HUDEP-2 (cell line): ENCODE measurements at regions not wholly inside any gene's neighbourhood (a gene's known extent, or its start where the extent isn't known, plus 50 kb on each side); places are given as distances from the start of the nearest gene placed in this dataset.

Experiments used
- DNase-seq, 76 experiments: peaks; one replicate each; lab custom pipeline; 2025; ENCODE audit not compliant: unreplicated experiment in 76 of 76; lab: John Stamatoyannopoulos, UW

GRCh38 chr6:114514170-114514569, 171.3 kb upstream of the HS3ST5 start:
- no peak for DNase-seq

GRCh38 chr6:114471450-114471849, 128.6 kb upstream of the HS3ST5 start:
- DNase-seq = no peak

GRCh38 chr6:114467931-114468330, 125.1 kb upstream of the HS3ST5 start:
- DNase-seq = no peak

GRCh38 chr6:114465511-114465910, 122.7 kb upstream of the HS3ST5 start:
- no peak for DNase-seq

- no peak for DNase-seq
Measured at GRCh38 chr6:114453737-114454276, 111.0 kb upstream of the HS3ST5 start.

GRCh38 chr6:114452785-114453401, 110.1 kb upstream of the HS3ST5 start:
- no peak for DNase-seq

GRCh38 chr6:114450631-114451030, 107.8 kb upstream of the HS3ST5 start:
- DNase-seq = no peak

GRCh38 chr6:114449659-114450058, 106.8 kb upstream of the HS3ST5 start:
- DNase-seq = no peak

- DNase-seq = no peak
Measured at GRCh38 chr6:114446342-114446741, 103.5 kb upstream of the HS3ST5 start.

- DNase-seq = no peak
Measured at GRCh38 chr6:114445846-114446245, 103.0 kb upstream of the HS3ST5 start.

- DNase-seq = no peak
Measured at GRCh38 chr6:114439411-114439810, 96.6 kb upstream of the HS3ST5 start.

- no peak for DNase-seq
Measured at GRCh38 chr6:114437235-114437634, 94.4 kb upstream of the HS3ST5 start.

- DNase-seq = no peak
Measured at GRCh38 chr6:114436691-114437090, 93.9 kb upstream of the HS3ST5 start.

GRCh38 chr6:114435985-114436384, 93.2 kb upstream of the HS3ST5 start:
- no peak for DNase-seq

- DNase-seq = no peak
Measured at GRCh38 chr6:114432400-114432799, 89.6 kb upstream of the HS3ST5 start.

- no peak for DNase-seq
Measured at GRCh38 chr6:114431641-114432040, 88.8 kb upstream of the HS3ST5 start.

GRCh38 chr6:114430534-114431124, 87.8 kb upstream of the HS3ST5 start:
- DNase-seq = no peak

- DNase-seq = no peak
Measured at GRCh38 chr6:114428341-114428740, 85.5 kb upstream of the HS3ST5 start.

GRCh38 chr6:114421199-114421598, 78.4 kb upstream of the HS3ST5 start:
- no peak for DNase-seq

- DNase-seq = no peak
Measured at GRCh38 chr6:114419175-114419574, 76.4 kb upstream of the HS3ST5 start.

- DNase-seq = no peak
Measured at GRCh38 chr6:114418304-114418972, 75.6 kb upstream of the HS3ST5 start.

- DNase-seq = no peak
Measured at GRCh38 chr6:114407426-114408035, 64.7 kb upstream of the HS3ST5 start.
